Islet precursor cell (in vitro differentiated cells): ENCODE measurements at regions not wholly inside any gene's neighbourhood (a gene's known extent, or its start where the extent isn't known, plus 50 kb on each side); places are given as distances from the start of the nearest gene placed in this dataset.
A peak's percentile ranks its signal among the peaks of the same experiment; 100 is the strongest.

Experiments
- DNase-seq: peaks from one replicate; pipeline ENCODE4 v3.0.0-alpha.2; 2018

DNA sequence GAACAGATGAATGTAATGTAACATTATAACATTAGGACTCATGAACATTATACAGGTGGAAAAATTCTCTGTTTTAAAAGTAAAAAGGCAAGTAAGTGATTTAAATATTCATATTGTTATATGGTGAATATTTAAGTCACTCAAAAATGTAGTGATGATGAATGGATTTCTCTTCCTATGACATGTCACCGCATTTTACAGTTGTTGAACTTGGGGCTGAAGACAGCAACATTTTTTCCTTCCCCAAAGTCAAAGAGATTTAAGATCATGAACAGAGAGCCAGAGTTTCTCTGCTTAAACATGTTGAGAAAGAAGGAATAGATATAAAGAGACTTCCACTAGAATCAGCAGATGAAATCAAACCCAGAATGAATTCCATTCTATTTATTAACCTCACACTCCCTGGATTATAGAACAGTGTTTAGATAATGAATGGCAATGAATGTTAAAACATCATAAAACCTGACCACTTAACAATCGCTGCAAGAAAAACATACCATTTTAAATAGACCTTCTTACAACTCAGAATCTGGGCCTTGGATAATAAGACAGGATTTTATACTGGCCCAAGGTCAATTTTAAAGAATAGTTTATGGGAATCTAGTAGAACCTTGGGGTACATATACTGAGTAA is 163.6 kb upstream of the SIX2 start:
- DNase-seq: no peak

DNA sequence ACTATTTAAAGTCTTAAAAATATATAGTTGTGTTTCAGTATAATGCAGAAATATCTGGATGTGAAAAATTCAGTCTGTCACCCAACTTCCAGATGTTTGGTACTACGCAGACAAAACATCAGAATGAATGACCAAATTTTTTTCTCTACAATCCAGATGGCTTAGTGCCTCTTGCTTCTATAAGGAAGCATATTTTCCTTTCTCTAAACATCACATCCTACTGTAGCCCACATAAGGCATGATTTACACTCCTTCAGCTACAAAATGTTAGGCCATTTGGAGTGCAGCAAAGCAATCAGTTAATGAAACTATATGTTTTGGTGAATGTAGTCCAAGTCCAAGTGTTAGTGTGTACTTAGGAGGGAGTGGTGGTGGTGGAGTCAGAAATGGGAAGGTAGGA is 162.9 kb upstream of the SIX2 start:
- DNase-seq: no peak

DNA sequence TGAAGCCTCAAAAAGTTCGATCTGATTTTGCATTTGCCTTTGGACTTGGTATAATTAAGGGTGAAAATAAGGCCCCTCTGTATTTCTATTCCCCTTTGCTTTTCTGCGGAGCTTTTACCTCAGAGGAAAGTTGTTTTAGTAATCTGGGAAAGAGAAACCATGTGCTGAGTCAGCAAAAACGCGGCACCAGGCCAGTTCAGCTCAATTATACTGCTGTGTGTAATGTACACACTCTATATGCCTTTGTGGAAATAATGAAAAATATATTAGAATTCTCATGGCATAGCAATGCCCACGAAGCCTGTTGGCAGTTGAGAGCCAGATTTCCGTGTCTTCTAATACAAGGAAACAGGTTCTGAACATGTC is 161.9 kb upstream of the SIX2 start:
- DNase-seq: no peak

DNA sequence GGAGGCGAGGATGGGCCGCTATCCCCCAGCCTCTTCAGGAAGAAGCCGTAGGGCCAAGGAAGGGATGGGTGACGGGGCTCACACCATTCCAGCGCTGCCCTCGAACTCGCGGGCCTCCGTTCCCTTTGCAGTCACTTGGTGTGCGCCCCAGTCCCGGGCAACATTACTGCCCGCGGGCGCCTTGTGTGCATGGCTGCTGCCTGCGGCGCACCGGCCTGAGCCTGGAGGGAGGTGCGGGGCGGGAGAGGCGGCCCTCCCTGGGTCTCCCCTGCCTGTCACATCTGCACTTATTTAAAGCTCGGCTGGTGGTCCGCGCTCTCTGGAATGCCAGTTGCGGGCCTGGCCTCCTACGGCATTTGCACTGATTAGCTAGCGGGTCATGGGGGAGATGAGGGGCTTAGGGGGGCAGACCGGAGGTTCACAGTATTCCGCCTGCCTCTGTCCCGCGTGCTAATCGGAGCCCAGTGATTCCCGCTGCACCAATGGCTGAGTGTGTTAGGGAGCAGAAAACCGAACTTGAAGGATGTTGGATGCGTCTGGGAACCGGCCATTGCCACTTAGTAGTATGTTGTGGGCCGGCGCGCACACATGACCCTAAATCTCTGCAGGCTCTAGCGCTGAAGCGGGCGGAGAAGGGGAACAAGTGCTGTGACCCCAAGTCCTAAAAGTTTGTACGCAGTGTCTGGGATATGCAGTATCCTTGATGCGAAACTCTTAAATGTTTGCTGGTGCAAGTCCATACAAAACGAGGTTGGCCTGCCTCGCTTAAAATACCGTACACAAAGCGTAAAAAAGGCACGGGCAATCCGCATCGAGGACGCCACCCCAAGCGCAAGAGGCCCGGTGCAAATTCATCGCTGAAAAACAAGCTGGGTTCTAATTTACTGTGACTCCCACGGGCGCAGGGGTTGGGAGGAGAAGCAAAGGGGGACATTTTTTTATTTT is 161.2 kb upstream of the SIX2 start:
- peak; percentile 57 for DNase-seq

DNA sequence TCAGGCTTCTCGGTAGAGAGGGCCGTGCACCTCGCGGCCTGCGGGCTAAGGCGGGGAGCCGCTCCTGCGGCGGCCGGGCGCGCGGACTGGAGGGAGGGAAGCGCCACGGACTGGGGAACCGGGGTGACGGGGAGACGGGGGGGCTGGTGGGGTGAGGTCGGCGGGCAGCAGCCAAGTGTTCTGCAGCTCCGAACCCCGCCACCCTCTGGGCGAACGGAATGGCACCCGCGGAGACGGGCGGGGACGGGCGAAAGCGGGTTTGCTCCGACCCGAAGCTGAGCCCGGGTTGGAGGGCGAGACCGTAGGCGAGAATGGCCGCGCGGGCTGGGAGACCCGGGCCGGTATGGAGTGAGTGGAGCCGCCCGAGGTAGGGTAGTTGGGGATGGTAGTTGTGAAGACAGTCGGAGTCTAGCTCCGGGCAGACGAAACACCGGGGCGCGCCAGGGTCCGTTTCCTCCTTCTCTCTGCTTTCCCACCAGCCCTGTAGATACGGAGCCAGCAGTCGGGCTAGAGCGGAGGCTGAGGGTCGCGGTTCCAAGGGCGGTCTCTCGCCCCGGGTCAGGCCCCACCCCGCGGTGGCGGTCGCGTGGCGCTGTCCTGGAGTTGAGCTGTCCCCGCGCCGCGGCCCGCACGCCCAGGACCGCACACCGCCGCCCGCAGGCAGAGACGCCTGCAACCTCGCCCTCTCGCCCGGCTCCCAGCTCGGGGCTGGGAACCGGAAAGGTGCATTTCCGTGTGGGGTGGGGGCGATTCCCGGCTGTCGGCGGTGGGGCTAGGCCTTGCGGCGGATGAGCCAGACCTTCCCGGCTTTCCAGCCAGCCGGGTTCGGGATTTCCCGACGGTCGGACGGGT is 160.3 kb upstream of the SIX2 start:
- peak; percentile 71 for DNase-seq

- DNase-seq: no peak
Observed at GRCh38 chr2:45168711-45169338, 159.6 kb upstream of the SIX2 start.

- no peak for DNase-seq
Observed at GRCh38 chr2:45167920-45168629, 158.8 kb upstream of the SIX2 start.

GRCh38 chr2:45166229-45166890 is 157.1 kb upstream of the SIX2 start:
- DNase-seq: no peak

GRCh38 chr2:45162711-45163110 is 153.5 kb upstream of the SIX2 start:
- no peak for DNase-seq

GRCh38 chr2:45156605-45157004 is 147.4 kb upstream of the SIX2 start:
- DNase-seq: no peak

GRCh38 chr2:45154606-45155155 is 145.4 kb upstream of the SIX2 start:
- no peak for DNase-seq

DNA sequence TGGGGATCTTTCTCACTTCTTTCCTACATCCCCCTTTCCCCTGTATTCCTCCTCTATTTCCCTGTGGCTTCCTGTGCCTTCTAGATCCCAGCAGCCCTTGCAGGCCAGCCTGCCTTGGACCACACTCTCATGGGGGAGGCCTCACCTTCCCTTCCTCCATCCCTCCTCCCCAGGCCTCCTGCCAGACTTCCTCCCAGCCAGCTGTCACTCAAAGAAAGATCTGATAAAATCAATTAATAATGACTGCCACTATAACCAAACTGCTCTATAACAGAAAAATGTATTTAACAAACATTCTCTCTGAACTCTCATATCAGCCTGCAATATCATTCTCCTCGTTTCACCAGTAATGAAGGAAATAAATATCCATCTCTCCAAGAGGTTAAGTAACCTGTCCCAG is 144.9 kb upstream of the SIX2 start:
- no peak for DNase-seq

GRCh38 chr2:45153121-45153520 is 143.9 kb upstream of the SIX2 start:
- DNase-seq: no peak

GRCh38 chr2:45152691-45153090 is 143.4 kb upstream of the SIX2 start:
- DNase-seq: no peak

- DNase-seq: no peak
Observed at GRCh38 chr2:45145073-45145899, 136.0 kb upstream of the SIX2 start.

DNA sequence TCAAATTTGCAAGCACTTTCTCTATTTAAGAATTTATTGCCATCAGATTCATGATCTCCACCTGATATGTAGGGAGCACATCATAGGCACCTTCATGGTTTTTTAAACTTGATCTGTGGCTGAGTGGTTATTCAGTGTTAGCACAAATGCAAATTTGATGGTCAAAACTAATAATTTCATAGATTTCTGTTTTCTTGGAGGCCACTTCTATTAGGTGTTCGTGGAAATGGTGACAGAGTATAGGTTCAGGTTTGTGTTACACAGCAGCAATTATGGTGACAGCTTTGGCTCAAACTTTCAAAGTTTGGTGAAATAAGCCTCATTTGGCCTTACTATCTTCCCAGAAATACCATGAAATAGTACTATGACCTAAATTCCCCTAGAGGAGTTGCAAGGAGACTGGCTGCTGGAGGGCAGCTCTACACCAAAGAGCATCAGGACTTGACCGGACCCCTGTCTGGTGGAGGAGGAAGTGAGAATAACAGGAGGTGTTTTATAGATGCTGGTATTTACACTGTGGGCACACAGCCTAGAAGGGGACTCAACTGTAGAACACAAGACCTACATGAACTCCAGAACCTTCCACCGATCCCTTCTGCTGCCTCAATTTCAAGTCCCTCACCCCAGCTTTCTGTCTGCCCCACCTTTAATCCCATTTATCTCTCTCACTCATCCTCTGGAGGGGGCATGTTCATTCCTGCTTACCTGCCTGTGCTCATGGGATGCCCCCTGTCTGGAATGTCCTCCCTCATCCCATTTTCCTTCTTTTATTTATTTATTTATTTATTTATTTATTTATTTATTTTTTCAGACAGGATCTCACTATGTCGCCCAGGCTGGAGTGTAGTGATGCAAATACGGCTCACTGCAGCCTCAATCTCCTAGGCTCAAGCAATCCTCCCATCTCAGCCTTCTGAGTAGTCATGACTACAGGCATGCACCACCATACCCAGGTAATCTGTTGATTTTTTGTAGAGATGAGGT is 132.9 kb upstream of the SIX2 start:
- no peak for DNase-seq

GRCh38 chr2:45140675-45141074 is 131.4 kb upstream of the SIX2 start:
- no peak for DNase-seq

GRCh38 chr2:45138904-45139303 is 129.7 kb upstream of the SIX2 start:
- DNase-seq: no peak
